Adipocyte (in vitro differentiated cells): ENCODE measurements at regions not wholly inside any gene's neighbourhood (a gene's known extent, or its start where the extent isn't known, plus 50 kb on each side); places are given as distances from the start of the nearest gene placed in this dataset.
"Not testable (repeated sequence)": the region's sequence is repeated elsewhere in the genome, so short reads cannot be mapped to it uniquely, and the experiment has no call there.

Source experiments
- DNase-seq: peaks from one replicate; pipeline ENCODE4 v3.0.0-alpha.2; 2015; ENCODE audit warnings: low read depth
- H3K27me3 ChIP-seq: replicated peaks from 2 replicates; pipeline ENCODE4 v1.7.0; 2013; ENCODE audit warnings: mild to moderate bottlenecking, low read length, moderate library complexity; ENCODE audit not compliant: control insufficient read depth, insufficient read depth
- H3K36me3 ChIP-seq: 2 replicates; pipeline ENCODE4 v1.7.0; 2013; ENCODE audit warnings: low read length, mild to moderate bottlenecking, moderate library complexity; ENCODE audit not compliant: control insufficient read depth, insufficient read depth, severe bottlenecking
- H3K4me1 ChIP-seq: 2 replicates; pipeline ENCODE4 v1.7.0; 2013; ENCODE audit warnings: mild to moderate bottlenecking, low read length, moderate library complexity; ENCODE audit not compliant: control insufficient read depth, insufficient read depth
- H3K4me3 ChIP-seq: 2 replicates; pipeline ENCODE4 v1.7.0; 2013; ENCODE audit warnings: mild to moderate bottlenecking, low read length, moderate library complexity
- H3K9ac ChIP-seq: 2 replicates; pipeline ENCODE4 v1.7.0; 2013; ENCODE audit warnings: mild to moderate bottlenecking, low read length, moderate library complexity
- H3K9me3 ChIP-seq: 2 replicates; pipeline ENCODE4 v1.7.0; 2013; ENCODE audit warnings: mild to moderate bottlenecking, low read length, moderate library complexity; ENCODE audit not compliant: control insufficient read depth

DNA sequence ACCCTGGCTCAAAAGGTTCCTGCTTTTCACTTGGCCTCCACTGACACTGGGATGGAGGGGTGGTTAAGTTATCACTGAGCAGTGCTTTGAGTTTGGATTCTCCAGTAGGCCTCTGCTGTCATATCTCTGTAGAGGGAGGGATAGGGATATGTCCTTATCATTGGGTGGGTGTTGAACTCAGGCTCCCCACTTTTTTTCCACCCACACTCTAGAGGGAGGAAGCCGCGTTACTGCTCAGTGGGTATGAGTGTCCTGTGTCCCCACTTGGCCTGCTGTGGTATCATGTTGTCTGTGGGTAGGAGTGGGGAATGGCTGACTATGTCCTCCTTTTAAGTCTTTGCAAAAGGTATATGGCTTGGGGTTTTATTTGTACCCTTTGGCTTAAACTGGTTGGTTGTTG lies 80.7 kb upstream of the TPTE start:
- not testable (repeated sequence) for H3K9ac ChIP-seq, H3K36me3 ChIP-seq, H3K4me3 ChIP-seq, H3K27me3 ChIP-seq, H3K4me1 ChIP-seq, DNase-seq
- H3K9me3 ChIP-seq, result peaks cover 29% of the 10 kb centered on the region

DNA sequence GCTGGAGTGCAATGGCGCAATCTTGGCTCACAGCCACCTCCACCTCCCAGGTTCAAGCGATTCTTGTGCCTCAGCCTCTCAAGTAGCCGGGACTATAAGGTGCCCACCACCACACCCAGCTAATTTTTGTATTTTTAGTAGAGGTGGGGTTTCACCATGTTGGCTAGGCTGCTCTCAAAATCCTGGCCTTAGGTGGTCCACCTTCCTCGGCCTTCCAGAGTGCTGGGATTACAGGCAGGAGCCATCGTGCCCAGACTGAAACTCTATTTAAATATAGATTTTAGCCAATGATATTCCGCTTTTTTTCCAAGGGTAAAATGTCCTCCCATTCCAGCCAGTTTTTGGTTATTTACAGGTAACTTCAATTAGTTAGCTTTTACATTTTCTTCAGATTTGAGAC lies 79.4 kb upstream of the TPTE start:
- peaks cover 22% of the 10 kb centered on the region for H3K9me3 ChIP-seq

DNA sequence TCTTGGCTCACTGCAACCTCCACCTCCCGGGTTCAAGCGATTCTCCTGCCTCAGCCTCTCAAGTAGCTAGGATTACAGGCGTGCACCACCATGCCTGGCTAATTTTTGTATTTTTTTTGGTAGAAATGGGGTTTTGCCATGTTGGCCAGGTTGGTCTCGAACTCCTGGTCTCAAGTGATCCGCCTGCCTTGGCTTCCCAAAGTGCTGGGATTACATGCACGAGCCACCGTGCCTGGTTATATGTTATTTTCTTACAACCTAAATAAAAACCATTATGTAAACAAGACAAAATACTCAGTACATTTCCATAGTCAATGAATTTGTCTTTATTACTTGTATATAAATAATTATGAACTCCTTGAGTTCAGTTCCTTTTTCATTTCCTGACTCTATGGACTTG lies 75.7 kb upstream of the TPTE start:
- not testable (repeated sequence) for H3K36me3 ChIP-seq, H3K4me3 ChIP-seq, H3K27me3 ChIP-seq, DNase-seq, H3K4me1 ChIP-seq, H3K9ac ChIP-seq
- peaks cover 26% of the 10 kb centered on the region for H3K9me3 ChIP-seq

More for the DNA sequence above, 79.4 kb upstream of the TPTE start:
- not testable (repeated sequence) for H3K9ac ChIP-seq, H3K4me1 ChIP-seq, DNase-seq, H3K27me3 ChIP-seq, H3K4me3 ChIP-seq, H3K36me3 ChIP-seq

DNA sequence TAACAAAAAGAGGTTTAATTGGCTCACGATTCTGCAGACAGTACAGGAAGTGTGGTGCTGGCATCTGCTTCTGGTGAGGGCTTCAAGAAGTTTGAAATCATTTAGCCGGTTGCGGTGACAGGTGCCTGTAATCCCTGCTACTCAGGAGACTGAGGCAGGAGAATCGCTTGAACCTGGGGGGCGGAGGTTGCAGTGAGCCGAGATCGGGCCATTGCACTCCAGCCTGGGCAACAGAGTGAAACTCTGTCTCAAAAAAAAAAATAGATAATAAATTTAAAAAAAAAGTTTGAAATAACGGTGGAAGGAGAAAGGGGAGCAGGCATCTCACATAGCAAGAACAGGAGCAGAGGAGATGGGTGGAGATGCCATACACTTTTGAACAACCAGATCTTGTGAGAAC lies 71.9 kb upstream of the TPTE start:
- not testable (repeated sequence) for H3K9ac ChIP-seq, H3K4me1 ChIP-seq, DNase-seq, H3K4me3 ChIP-seq, H3K36me3 ChIP-seq, H3K27me3 ChIP-seq
- peaks cover 21% of the 10 kb centered on the region for H3K9me3 ChIP-seq

DNA sequence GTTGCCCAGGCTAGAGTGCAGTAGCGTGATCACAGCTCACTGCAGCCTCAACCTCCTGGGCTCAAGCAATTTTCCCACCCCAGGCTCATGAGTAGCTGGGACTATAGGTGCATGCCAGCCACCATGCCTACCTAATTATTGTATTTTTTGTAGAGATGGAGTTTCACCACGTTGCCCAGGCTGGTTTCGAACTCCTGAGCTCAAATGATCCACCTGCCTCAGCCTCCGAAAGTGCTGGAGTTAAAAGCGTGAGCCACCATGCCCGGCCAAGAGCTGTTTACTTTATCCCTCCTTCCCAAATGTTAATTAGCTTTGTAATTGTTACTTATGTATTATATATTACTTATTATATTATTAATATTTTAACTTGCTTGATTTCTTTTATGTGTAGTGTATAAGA lies 70.1 kb upstream of the TPTE start:
- peaks cover 21% of the 10 kb centered on the region for H3K9me3 ChIP-seq
- not testable (repeated sequence) for H3K4me3 ChIP-seq, H3K27me3 ChIP-seq, H3K9ac ChIP-seq, H3K4me1 ChIP-seq, DNase-seq, H3K36me3 ChIP-seq

DNA sequence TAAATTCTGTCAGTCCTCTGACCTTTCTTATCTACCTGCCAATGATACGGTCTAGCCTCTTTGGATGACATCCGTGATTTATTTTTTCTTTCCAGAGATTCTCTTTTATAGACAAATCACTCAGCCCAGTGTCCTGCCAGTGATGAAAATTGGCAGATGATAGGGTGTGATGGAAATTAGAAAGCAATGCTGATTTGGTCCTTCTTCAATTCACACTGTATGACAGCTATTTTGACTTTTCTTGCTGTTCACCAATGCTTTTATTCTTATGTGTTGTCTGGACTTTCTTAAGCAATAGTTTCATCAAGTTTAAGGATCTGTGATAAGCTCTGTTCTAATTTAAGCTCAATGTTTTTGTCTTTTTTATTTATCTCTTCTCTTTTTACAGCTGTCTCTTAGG lies 63.6 kb upstream of the TPTE start:
- not testable (repeated sequence) for H3K9me3 ChIP-seq, H3K4me3 ChIP-seq, DNase-seq, H3K9ac ChIP-seq, H3K36me3 ChIP-seq, H3K27me3 ChIP-seq, H3K4me1 ChIP-seq

DNA sequence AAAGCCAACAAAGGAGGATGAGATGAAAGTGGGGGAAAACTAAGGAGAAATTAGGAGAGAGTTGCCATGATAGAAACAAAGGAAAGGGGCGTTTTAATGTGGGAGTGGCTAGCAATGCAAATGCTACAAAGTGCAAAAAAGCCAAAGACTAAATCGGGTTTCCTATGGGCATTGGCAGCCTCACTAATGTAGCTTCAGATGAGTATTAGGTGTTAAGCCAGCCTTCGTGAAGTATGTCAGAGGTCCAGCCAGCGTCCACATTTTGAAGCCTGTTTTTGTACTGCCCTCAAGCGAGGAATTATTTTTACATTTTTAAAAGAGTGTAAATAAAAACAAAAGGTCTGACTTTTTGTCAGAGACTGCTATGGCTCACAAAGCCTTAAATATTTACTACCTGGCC lies 60.4 kb upstream of the TPTE start:
- H3K9ac ChIP-seq, H3K4me1 ChIP-seq, H3K36me3 ChIP-seq, DNase-seq, H3K4me3 ChIP-seq, H3K27me3 ChIP-seq: not testable (repeated sequence)
- H3K9me3 ChIP-seq, result peaks cover 16% of the 10 kb centered on the region

DNA sequence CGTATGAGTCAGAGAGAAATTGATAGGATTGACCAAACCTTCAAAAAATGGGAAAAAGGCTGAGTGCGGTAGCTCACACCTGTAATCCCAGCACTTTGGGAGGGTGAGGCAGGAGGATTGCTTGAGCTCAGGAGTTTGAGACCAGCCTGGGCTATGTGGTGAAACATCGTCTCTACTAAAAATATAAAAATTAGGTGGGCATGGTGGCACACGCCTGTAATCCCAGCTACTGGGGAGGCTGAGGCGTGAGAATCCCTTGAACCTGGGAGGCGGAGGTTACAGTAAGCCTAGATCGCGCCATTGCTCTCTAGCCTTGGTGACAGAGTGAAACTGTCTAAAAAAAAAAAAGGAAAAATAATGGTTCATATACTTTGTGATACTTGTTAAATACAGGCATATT lies 59.9 kb upstream of the TPTE start:
- H3K36me3 ChIP-seq, H3K9ac ChIP-seq, DNase-seq, H3K4me1 ChIP-seq, H3K4me3 ChIP-seq, H3K27me3 ChIP-seq: not testable (repeated sequence)
- H3K9me3 ChIP-seq, result peaks cover 16% of the 10 kb centered on the region

DNA sequence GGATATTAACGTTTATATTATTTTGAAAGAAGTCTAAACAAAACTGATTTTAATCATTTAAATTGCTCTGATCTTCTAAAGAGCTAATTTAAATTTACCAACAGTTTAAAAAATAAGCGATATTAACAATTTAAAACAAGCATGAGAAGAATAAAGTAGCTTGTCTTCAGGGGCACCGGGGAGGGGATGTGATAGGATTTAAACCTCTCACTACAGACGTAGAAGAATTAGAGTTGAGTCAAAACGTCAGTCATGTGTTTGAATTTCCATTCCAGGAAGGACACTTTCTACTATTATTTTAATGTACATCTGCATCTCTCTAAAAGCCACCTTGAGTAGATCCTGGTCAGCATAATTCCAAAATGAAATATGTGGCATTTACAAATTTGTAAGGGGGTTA lies 58.2 kb upstream of the TPTE start:
- DNase-seq, result no peak
- Histone ChIP-seq H3K9ac (no peak overlapping the region), H3K4me3 (no peak overlapping the region), H3K4me1 (no peaks in the 10 kb centered on the region), H3K27me3 (no peaks in the 10 kb centered on the region), H3K36me3 (no peaks in the 10 kb centered on the region), H3K9me3 (peaks cover 16% of the 10 kb centered on the region)

DNA sequence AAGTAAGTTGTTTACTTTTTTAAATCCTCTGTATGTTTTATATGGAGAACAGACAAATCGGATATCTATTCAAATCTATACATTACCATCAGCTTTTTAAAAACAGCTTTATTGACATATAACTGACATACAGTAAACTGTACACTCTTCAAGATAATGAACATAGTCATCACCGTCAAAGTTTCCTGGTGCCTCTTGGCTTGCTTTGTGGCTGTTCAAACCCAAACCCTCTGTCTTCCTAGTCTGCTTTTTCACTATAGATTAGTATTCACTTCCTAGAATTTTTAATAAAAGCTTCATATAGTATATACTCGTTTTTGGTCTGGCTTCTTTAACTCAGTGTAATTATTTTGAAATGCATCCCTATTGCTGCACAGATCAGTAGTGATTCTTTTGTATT lies 56.4 kb upstream of the TPTE start:
- H3K27me3 ChIP-seq, result no peaks in the 10 kb centered on the region
- no peak overlapping the region for H3K9ac ChIP-seq
- H3K4me1 ChIP-seq, result no peaks in the 10 kb centered on the region
- H3K9me3 ChIP-seq, result peaks cover 17% of the 10 kb centered on the region
- no peak overlapping the region for H3K4me3 ChIP-seq
- no peaks in the 10 kb centered on the region for H3K36me3 ChIP-seq
- DNase-seq, result no peak

DNA sequence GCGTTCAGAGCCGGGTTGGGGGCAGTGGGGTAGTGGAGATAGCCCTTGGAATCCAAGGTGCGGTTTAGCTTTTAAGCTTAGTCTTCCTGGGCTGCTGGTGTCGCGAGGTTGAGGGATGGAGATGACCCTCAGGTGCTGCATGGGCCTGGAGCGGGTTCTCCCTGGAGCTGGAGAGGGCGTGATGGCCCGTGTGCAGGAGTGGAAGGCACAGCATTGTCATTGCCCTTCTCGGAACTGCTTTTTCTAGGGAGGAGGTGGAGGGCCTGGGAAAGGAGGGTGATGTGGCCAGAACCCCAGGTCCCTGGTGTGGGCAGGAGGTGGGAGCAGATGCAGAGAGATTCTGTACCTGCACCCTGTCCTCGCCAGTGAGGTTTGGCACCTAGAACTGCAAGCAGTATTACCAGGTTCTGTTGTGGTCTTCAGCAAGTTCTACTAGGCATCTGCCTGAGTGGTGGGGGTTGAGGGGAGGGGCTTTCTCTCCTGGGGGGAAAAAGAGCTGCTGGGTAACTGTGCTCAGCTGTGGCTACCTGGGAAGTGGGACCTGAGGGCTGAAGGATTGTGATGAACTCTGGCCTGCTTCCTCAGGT lies 55.8 kb upstream of the TPTE start:
- not testable (repeated sequence) for H3K9ac ChIP-seq, H3K36me3 ChIP-seq, H3K4me1 ChIP-seq, H3K4me3 ChIP-seq, H3K27me3 ChIP-seq, DNase-seq
- peaks cover 19% of the 10 kb centered on the region for H3K9me3 ChIP-seq

DNA sequence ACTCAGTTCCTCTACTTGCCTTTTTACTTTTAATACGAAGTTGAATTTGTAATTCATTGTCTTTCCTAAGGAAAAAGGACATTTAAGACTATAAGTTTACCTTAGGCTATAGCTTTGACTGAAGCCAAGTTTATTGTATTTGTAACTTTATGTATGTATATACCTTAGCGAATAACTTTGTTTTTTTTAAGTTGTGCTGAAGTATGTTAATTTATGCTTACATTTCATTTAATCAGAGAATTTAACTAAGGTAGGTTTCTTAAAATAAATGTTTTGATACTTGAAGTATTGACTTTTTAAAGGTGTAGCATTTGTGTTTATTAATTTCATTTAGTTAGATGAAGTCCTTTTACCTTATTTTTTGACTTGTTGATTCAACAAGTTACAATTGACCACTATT lies 55.2 kb upstream of the TPTE start:
- no peak overlapping the region for H3K9ac ChIP-seq
- H3K4me1 ChIP-seq, result no peaks in the 10 kb centered on the region
- H3K27me3 ChIP-seq, result no peaks in the 10 kb centered on the region
- H3K36me3 ChIP-seq, result no peaks in the 10 kb centered on the region
- DNase-seq, result no peak
- H3K4me3 ChIP-seq, result no peak overlapping the region
- peaks cover 19% of the 10 kb centered on the region for H3K9me3 ChIP-seq
